ENCODE measurements at regions not wholly inside any gene's neighbourhood (a gene's known extent, or its start where the extent isn't known, plus 50 kb on each side); places are given as distances from the start of the nearest gene placed in this dataset.

- no peak for DNase-seq
These were observed 206.3 kb downstream of the RAP2A start for GRCh38 chr13:97640268-97640667.

DNA sequence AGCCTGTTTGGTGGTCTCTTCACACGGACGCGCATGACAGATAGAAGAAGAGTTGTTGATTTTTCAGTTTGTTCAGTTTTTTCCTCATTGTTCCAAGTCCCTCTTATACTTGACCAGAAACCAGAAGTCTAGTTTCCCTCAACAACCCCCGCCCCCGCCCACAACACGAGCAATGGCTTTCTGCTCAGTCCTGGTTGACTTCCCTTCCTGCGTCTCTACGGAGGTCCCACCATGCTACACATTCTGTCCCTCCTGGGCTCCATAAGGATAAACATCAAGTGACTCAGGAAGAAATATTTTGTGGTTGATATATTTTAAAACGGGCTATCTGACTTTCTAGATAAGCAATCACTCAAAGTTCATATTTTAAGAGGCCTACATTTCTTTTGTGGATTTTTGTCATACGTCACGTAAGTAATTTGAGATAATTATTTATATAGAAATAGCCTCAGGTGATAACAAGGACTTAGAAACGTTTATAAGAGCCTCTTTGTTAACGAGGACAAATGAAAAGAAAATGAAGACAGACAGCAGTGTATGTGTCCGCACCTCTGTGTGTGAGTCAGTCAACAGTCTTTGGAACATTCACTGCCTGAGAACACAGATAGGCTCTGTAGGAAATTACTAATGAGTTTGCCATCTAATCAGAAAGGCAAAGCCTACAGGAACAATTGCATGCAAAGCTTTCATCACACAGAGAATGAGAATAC, 214.4 kb downstream of the RAP2A start:
- DNase-seq = no peak

DNA sequence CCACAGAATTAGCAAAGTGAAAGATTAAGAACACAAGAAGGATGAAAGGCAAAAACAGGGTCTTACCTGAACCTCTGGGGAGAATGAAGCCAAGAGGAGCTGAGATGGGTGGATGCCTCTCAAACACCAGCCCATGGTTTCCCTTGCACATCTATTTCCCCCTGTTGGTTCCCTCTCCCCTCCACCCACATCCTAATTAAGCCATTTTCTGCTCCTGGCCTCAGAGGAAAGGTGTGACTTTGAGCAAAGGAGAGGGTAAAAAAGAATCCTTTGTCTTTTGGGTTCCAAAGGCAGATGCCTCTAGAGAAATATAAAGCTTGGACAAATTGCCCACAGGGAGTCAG, 214.9 kb downstream of the RAP2A start:
- DNase-seq = no peak

DNA sequence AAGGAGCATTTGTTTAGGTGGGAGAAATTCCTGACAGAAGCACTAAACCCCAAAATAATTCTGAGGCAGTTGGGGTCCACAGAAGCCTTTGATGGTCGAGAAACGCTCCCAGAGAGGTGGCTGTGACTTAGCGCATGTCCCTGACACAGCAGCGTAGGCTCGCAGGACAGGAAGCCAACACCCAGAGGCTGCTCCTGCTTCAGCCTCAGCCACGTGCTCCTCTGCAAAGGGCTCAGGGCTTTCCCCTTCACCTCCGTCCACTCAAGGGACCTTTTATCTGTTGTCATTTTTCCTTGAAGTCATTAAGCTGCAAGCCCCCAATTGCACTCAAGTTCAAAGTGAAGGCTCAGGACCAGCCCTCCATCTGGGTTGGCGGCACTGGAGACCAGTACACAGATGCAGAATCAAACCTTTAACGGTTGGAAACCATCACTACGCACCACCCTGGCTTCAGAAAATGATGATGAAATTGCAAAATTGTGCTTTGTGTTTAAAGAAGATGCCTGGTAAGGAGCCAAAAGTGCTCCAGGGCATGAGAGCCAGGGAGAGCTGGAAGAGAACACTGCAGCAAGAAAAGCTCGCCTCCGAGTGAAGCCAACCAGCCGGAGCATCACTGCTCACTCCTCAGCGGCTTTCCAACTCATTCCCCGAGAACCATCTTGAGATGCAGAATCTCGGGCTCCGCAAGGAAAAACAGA, 219.6 kb downstream of the RAP2A start:
- no peak for DNase-seq

- DNase-seq = no peak
These were observed 220.3 kb downstream of the RAP2A start for GRCh38 chr13:97654236-97654635.

- DNase-seq = no peak
These were observed 224.6 kb downstream of the RAP2A start for GRCh38 chr13:97658556-97658955.

DNA sequence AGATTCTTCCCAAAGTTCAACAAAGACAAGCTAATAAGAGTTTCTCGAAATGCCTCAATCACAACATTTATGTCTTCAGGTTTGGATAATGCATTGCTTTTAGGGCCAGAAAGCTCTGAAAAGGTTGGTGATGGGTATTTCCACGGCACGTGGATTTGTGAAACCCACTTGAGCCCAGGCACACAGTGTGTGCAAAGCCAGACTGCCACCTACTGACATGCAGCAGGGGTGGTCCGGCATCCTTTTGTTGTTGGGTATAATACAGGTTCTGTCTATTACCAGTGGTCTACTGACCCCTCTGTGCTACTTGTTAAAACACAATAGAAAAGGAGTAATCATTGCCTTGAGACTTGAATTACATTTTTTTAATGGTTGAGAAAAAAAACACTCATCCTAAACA, 225.6 kb downstream of the RAP2A start:
- DNase-seq = no peak

DNA sequence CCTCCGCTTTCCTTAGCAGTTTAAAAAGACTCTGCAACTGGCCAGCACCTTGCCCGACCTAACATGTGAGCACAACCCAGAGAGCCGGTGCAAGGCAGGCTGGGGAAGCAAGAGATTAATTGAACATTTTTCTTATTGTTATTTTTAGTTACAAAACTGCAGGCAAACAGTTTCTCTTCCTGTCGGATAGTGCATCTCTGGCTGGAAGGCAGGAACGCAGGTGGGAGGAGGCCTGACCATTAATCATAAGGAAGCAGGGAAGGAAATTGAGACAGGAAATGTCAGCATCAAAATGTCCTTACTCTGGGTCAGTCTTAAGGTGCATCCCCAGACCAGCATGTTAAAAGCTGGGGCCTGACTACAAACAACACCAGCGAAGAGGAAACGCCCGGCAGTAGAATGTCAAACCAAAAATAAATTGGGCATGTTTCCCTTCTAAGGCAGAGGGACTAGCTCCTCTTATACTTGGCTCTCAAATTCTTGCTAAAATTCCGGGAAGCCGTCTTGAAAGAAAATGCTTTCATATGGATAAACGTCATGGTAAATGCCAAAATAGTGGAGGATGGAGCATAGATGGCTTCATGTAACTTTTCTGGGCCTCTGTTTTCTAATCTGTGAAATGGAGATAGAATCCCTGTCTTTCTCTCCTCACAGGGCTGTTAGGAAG, 226.8 kb downstream of the RAP2A start:
- no peak for DNase-seq

- no peak for DNase-seq
These were observed 252.6 kb downstream of the RAP2A start for GRCh38 chr13:97686594-97686993.

DNA sequence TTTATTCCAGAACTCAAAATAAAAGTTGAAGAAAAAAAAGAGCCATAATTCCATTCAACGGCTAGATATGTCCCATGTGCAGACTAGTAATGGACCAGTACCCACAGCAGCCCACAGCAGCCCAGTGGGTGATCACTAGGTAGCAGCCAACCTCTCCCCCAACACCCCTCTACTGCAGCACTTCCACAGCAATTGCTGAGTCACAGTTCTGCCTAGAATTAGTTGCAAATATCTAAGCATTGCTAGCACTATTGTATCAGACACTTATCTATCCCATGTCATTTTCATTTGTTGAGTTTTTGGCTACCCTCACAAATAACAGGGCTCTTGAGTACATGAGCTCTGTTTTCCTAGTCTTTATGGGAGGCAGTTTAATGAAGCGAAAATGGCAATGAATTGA, 258.7 kb downstream of the RAP2A start:
- no peak for DNase-seq

DNA sequence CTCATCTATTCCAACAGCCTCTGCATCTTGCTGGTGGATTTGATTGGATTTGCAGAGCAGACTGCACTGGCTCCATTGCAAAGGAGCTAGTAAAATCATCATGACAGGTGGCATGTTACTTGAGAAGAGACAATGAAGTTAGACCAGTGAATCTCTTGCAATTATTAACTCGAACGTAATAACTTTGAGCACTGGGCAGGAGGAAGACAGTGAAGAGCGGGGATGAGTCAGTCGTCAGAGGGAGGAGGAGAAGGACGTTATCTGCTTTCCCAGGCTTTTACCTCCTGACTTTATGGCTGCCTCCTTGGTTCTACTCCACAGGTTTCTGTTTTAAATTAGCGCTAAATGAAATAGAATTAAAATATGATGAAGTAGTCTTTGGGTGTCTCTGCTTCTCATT, 257.8 kb upstream of the IPO5 start:
- DNase-seq = no peak

DNA sequence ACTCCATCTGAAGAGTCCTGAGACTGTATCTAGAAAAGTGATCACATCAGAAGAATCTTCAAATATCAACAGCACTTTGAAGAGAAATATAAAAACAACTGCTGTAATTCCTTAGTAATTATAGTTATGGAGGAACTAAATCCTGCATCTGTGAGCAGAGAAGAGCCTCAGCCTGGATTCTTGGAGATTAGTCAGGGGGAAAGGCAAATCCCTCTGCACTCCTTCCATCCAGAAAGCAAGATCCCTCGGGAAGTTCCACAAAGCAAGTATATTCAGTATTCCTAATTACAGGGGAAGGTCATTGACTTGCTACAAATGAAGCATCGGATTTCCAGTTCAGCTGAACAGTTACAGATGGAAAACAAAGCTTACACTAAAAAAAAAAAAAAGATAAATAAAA, 256.6 kb upstream of the IPO5 start:
- DNase-seq = no peak

DNA sequence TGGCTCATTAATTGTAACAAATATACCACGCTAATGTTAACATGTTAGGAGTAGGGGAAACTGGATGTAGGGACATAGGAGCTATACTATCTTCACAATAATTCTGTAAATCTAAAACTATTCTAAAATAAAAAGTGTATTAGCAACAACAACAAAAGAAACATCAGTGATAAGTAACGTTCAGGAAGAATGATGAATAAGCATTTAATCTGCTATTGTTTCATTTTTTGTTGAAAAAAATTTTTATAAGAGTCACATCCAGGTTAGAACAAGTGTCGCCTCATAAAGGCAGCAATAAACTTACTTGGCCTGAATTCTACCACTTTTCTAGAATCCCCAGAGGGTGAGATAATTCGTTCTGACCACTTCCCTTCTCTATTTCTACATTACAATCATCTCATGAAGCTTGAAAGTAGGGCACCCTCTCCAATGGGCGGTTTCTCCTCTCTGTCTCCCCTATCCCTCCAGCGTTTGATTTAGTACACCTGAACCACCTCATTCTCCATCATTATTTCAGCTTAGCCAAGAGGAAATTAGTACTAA, 253.1 kb upstream of the IPO5 start:
- no peak for DNase-seq

DNA sequence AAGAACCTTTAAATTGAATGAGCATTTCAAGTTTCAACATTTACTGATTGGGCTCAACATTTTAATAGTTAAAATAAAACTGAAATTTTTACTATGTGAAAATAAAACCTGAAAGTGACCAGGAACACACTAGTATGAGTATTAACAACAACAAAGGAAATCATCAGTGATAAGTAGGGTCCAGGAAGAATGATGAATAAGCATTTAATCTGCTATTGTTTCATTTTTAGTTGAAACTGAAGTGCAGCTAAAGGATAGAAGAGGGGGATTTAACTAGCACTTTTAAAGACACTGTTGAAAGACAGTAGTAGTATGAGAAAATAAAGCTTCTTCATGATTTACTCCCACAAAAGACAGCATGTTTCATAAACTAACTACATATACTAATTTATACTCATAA, 250.9 kb upstream of the IPO5 start:
- DNase-seq = no peak

- no peak for DNase-seq
These were observed 242.7 kb upstream of the IPO5 start for GRCh38 chr13:97710797-97711196.

DNA sequence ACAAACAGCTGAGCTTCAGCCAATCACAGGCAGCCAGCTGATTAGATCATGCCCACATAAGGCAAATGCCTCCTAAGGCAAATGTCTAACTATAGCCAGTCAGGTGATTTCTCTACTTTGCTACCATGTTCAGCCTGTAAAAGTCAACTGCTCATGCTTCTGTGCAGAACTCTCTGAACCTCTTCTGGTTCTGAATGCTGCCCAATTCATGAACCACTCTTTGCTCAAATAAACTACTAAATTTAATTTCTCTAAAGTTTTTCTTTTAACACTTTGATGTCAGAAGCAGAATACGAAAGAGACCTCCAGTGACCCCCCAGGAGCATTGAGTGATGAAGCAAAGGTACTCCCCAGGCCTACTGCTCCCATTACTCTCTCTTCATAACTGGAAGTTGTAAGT, 240.7 kb upstream of the IPO5 start:
- DNase-seq = no peak

- no peak for DNase-seq
These were observed 237.7 kb upstream of the IPO5 start for GRCh38 chr13:97715763-97716162.

DNA sequence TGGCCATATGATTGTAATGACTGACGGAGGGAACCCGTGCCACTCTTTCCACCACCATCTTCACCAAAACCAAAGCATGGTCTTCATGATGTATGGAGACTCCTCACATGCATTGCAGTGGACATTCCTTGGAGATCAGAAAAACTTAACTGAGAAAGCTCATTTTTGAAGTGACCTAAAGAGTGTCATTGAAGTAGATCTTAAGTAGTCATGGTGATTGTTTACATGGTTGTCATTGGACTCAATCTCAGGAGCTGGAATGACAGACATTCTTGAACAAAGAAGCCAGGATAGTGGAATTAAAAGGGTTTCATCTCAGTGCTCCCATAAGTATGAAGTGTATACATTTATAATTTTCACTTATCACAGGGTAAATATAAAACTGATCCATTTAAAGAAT, 236.7 kb upstream of the IPO5 start:
- DNase-seq = no peak

- DNase-seq = no peak
These were observed 233.7 kb upstream of the IPO5 start for GRCh38 chr13:97719736-97720135.

DNA sequence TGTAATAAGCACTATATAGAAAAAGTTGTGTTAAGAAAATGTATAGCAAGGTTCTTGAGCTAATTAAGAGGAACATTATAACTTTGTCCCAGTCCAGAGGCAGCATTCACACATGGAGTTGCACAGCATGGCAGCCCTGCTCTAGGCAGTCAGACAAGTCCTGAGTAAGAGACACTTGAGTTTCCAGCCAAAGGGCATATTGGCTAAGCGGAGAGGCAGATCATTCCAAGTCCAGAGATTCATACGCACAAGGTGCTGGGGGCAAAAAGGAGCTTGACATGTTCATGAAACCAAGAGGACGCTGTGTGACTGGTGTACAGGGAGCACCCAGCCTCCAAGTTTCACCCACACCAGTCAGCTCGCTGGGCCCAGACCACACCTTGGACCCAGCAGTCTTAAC, 232.6 kb upstream of the IPO5 start:
- DNase-seq = no peak

DNA sequence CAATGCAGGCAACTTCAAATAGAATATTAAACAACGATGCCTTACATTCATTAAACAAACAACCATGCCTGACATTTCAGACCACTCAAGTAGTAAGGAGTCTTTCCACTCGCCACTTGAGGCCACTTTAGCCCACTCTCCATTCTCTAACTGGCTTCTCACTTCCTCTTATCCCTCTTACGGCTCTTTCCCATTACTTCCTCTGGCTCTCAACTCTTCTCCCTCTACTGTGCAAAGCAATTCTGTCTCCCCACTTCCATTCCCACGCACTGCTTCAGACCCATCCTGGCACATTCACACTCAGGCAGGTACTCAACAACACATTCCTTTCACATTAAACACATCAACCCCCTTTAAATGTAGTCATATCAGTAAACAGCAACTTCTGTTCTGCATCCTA, 229.8 kb upstream of the IPO5 start:
- no peak for DNase-seq

DNA sequence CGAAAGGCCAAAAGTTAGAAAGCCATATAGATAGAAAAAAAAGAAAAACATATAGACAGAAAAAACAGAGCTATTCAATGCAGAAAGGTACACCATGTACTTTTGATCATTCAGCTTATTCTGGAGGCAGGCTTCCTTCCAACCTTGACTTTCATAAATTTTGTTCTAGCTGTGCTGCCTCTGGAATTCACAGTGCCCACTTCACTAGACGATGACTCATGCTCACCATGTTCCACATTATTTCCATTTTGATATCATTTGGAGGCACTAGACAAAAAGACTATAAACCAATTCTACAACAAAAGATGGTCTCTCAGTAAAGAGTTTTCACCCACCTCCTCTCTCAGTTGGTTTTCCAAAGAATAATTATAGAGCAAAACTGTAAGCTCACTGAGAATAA, 229.0 kb upstream of the IPO5 start:
- DNase-seq = no peak

- DNase-seq = no peak
These were observed 226.7 kb upstream of the IPO5 start for GRCh38 chr13:97726664-97727280.

DNA sequence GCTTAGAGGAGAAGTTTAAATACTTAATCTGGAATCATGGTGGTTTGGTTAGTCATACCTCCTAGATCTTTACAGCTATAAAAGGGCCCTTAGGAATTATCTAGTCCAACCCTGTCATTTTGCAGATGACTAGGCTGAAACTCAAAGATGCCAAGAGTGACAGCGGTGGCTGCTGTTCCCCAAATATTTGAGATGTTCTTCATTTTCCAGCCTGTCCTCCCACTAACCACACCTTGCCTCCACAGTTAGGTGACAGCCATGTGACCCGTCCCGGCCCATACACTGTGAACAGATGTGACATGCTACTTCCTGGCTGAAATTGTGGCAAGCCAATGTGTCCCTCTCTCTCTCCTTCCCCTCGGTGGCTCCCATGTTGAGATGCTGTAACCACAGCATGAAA, 225.5 kb upstream of the IPO5 start:
- DNase-seq = no peak

Measured in activated CD4-positive, alpha-beta T cell treated with anti-CD3 and anti-CD28 coated beads for 48 hours (primary cell).